NB4 (cell line): ENCODE measurements at regions not wholly inside any gene's neighbourhood (a gene's known extent, or its start where the extent isn't known, plus 50 kb on each side); places are given as distances from the start of the nearest gene placed in this dataset.

Experiments
- POLR2A ChIP-seq: IDR thresholded peaks from 2 replicates; pipeline ENCODE4 v1.6.1; 2011; ENCODE audit warnings: mild to moderate bottlenecking; ENCODE audit not compliant: insufficient read length; ENCODE audit errors: extremely low read depth
- TF ChIP-seq, protein P1 (sequence below): IDR thresholded peaks from one replicate; pipeline ENCODE4 v1.5.1; 2012; ENCODE audit warnings: low read depth, low read length
- TF ChIP-seq, protein P2 (sequence below): IDR thresholded peaks from 2 replicates; pipeline ENCODE4 v1.6.1; 2011; ENCODE audit warnings: low read depth, low read length

DNA sequence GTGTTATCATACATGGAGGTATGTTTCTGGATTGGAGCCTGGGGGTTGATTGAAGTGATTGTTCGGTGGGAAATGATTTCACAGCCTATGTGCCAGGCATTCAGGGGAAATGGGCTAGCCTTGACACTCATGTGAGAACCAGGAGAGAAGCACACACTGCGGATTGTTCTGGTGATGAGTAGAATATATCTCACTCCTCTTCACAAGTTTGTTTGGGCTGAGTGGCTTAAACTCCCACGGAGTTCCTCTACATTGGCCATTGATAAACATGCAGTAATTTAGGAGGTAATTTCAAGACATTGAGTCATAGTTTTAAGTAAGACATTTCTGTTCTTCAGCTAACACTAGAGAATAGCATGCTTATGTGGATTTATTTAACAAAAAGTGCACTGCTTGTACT lies 498.9 kb upstream of the NETO1 start:
- no peak for TF ChIP-seq POLR2A
- TF ChIP-seq, protein P1, sequence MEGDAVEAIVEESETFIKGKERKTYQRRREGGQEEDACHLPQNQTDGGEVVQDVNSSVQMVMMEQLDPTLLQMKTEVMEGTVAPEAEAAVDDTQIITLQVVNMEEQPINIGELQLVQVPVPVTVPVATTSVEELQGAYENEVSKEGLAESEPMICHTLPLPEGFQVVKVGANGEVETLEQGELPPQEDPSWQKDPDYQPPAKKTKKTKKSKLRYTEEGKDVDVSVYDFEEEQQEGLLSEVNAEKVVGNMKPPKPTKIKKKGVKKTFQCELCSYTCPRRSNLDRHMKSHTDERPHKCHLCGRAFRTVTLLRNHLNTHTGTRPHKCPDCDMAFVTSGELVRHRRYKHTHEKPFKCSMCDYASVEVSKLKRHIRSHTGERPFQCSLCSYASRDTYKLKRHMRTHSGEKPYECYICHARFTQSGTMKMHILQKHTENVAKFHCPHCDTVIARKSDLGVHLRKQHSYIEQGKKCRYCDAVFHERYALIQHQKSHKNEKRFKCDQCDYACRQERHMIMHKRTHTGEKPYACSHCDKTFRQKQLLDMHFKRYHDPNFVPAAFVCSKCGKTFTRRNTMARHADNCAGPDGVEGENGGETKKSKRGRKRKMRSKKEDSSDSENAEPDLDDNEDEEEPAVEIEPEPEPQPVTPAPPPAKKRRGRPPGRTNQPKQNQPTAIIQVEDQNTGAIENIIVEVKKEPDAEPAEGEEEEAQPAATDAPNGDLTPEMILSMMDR: no peak
- TF ChIP-seq, protein P2, sequence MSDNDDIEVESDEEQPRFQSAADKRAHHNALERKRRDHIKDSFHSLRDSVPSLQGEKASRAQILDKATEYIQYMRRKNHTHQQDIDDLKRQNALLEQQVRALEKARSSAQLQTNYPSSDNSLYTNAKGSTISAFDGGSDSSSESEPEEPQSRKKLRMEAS: no peak
